ENCODE measurements at regions not wholly inside any gene's neighbourhood (a gene's known extent, or its start where the extent isn't known, plus 50 kb on each side); places are given as distances from the start of the nearest gene placed in this dataset.

GRCh38 chr7:115526278-115526677 lies 504.3 kb downstream of the TFEC start:
- no peaks in the 10 kb centered on the region for H3K27me3 ChIP-seq (ENCODE audit: control insufficient read depth, insufficient read depth, low read length)
- no peak overlapping the region for H2BK5ac ChIP-seq (ENCODE audit: low read depth, low read length, poor library complexity, severe bottlenecking)
- dilution Hi-C loops (cut with HindIII; ENCODE audit: low sequenced_read_pairs, unreplicated experiment) (no loop called here), in situ Hi-C loops (cut with MboI; ENCODE audit: low sequenced_read_pairs) (no loop called here), intact Hi-C loops (cut with micrococcal nuclease) (no loop called here)
- DNase-seq: no peak
- no peak overlapping the region for H3K27ac ChIP-seq (ENCODE audit: insufficient read depth, low read length)
- H4K20me1 ChIP-seq (ENCODE audit: insufficient read depth, low read length): no peaks in the 10 kb centered on the region
- H3K9me1 ChIP-seq (ENCODE audit: insufficient read depth, low read length): no peaks in the 10 kb centered on the region
- H2BK120ac ChIP-seq (ENCODE audit: low read depth, low read length): no peak overlapping the region
- no TSS peak for BruUV-seq (replicated peaks)
- H3K4me1 ChIP-seq (ENCODE audit: control insufficient read depth, insufficient read depth, low read length): no peaks in the 10 kb centered on the region
- no peak overlapping the region for H3K4ac ChIP-seq (ENCODE audit: low read depth, low read length)
- CTCF ChIA-PET: no interaction called here
- no peak overlapping the region for H2AK5ac ChIP-seq (ENCODE audit: low read depth, low read length)
- H4K91ac ChIP-seq (ENCODE audit: insufficient read depth, low read depth, low read length): no peak overlapping the region
- H3K4me2 ChIP-seq (ENCODE audit: low read depth, low read length): no peak overlapping the region
- no peak overlapping the region for H3K14ac ChIP-seq (replicated peaks; ENCODE audit: low read depth, low read length)
- no peak for ATAC-seq (ENCODE audit: low read depth)
- H3K23ac ChIP-seq (ENCODE audit: low read depth, low read length): no peak overlapping the region
- POLR2A ChIA-PET (ENCODE audit: unreplicated experiment): no interaction called here
- peaks cover 3% of the 10 kb centered on the region for H3K9me3 ChIP-seq (ENCODE audit: control insufficient read depth, insufficient read depth, low read length)
- H3K9ac ChIP-seq (ENCODE audit: low read depth, low read length): no peak overlapping the region
- H4K5ac ChIP-seq (ENCODE audit: low read depth, low read length): no peak overlapping the region
- no peak overlapping the region for H3K4me3 ChIP-seq (ENCODE audit: insufficient read depth, low read depth, low read length)
- no peak overlapping the region for H2BK15ac ChIP-seq (ENCODE audit: low read depth, low read length)
- no peak overlapping the region for H3K56ac ChIP-seq (ENCODE audit: extremely low read depth, insufficient read depth, low read length)
- no peak overlapping the region for H2BK20ac ChIP-seq (ENCODE audit: low read depth, low read length)
- H4K8ac ChIP-seq (ENCODE audit: low read depth in 2 of 2, low read length in 2 of 2): no peak overlapping the region
- no peaks in the 10 kb centered on the region for H3K36me3 ChIP-seq (ENCODE audit: control insufficient read depth, insufficient read depth, low read length)
- no peak overlapping the region for H3K18ac ChIP-seq (ENCODE audit: low read depth, low read length)
- TF ChIP-seq NFE2L2 (IDR thresholded peaks at IDR 0.05; ENCODE audit: low read depth, low read length) (no peak), ELK1 (IDR thresholded peaks at IDR 0.05; ENCODE audit: borderline replicate concordance, low read depth, low read length) (no peak), BHLHE40 (IDR thresholded peaks at IDR 0.05; ENCODE audit: low read depth, low read length) (no peak), MAFK (IDR thresholded peaks at IDR 0.05; ENCODE audit: low read depth, low read length) (no peak), CTCF (conservative IDR thresholded peaks at IDR 0.05; ENCODE audit: low read depth, low read length) (no peak)
- no peaks in the 10 kb centered on the region for H3K79me1 ChIP-seq (ENCODE audit: low read depth in 1 of 2, low read length in 2 of 2)
- no peak overlapping the region for H2AK9ac ChIP-seq (replicated peaks; ENCODE audit: low read depth, low read length, poor library complexity)
- no peak overlapping the region for H2AFZ ChIP-seq (replicated peaks; ENCODE audit: low read length, poor library complexity)
- WGBS, 2 experiments (ENCODE audit: extremely low coverage in 2 of 2, insufficient read length in 1 of 2): no CpG with 5 or more reads among the region's 3 CpGs
